HEK293 (cell line): ENCODE measurements at regions not wholly inside any gene's neighbourhood (a gene's known extent, or its start where the extent isn't known, plus 50 kb on each side); places are given as distances from the start of the nearest gene placed in this dataset.

ENCODE experiments used
- CTCF ChIA-PET: fragments of 350-600 bp; formaldehyde crosslinking; extraction: SDS; loops from one replicate; lab custom pipeline; 2021; ENCODE audit warnings: antibody characterized with exemption; lab: Yijun Ruan, JAX
- POLR2A ChIA-PET: fragments of 300-600 bp; formaldehyde crosslinking; extraction: SDS; loops from one replicate; lab custom pipeline; 2020; ENCODE audit warnings: antibody characterized with exemption, inconsistent platforms; lab: Yijun Ruan, JAX
- H3K27ac ChIP-seq: fragments of 200-500 bp; sonication (Bioruptor generic); 2 replicates; pipeline ENCODE4 v1.5.1; 2014; ENCODE audit warnings: low read depth, low read length, control low read depth, inconsistent platforms; ENCODE audit errors: extremely low read depth
- H3K36me3 ChIP-seq, 2 experiments: fragments of 200-500 bp in 1 of 2; sonication (Bioruptor generic) in 1 of 2; 1 replicate in 1 of 2; 2 replicates in 1 of 2; pipeline ENCODE4 v1.5.1; 2014 to 2017; ENCODE audit warnings: inconsistent platforms in 2 of 2, low read length in 2 of 2; ENCODE audit not compliant: control insufficient read depth in 2 of 2, insufficient read depth in 1 of 2
- H3K4me1 ChIP-seq: fragments of 200-500 bp; sonication (Bioruptor generic); 2 replicates; pipeline ENCODE4 v1.5.1; 2014; ENCODE audit warnings: mild to moderate bottlenecking, low read length, inconsistent platforms; ENCODE audit not compliant: control insufficient read depth, insufficient read depth
- H3K4me3 ChIP-seq: 2 replicates; pipeline ENCODE4 v1.5.1; 2011; ENCODE audit warnings: low read depth, mild to moderate bottlenecking, control low read depth, low read length, moderate library complexity
- H3K9me3 ChIP-seq: fragments of 200-500 bp; sonication (Bioruptor generic); 2 replicates; pipeline ENCODE4 v1.5.1; 2014; ENCODE audit warnings: low read depth, low read length, inconsistent platforms; ENCODE audit not compliant: control insufficient read depth, insufficient read depth
- ATF2 ChIP-seq: fragments of 450-650 bp; formaldehyde crosslinking; IDR thresholded peaks from 2 replicates; pipeline ENCODE4 v1.5.1; 2016; ENCODE audit warnings: missing biosample characterization, missing genetic modification characterization, low read depth
- EGR2 ChIP-seq: fragments of 450-650 bp; formaldehyde crosslinking; IDR thresholded peaks from 2 replicates; pipeline ENCODE4 v1.5.1; 2016; ENCODE audit warnings: low read depth, missing biosample characterization, missing genetic modification characterization
- HOXC10 ChIP-seq: sonication (generic); formaldehyde crosslinking; IDR thresholded peaks from 2 replicates; pipeline ENCODE4 v1.8.1; 2023; ENCODE audit warnings: mild to moderate bottlenecking, missing genetic modification reagents
- KLF7 ChIP-seq: fragments of 450-650 bp; formaldehyde crosslinking; IDR thresholded peaks from 2 replicates; pipeline ENCODE4 v1.5.1; 2016; ENCODE audit warnings: missing biosample characterization, missing genetic modification characterization, borderline replicate concordance
- KLF9 ChIP-seq: fragments of 450-650 bp; formaldehyde crosslinking; IDR thresholded peaks from 2 replicates; pipeline ENCODE4 v1.5.1; 2016; ENCODE audit warnings: missing biosample characterization, missing genetic modification characterization, low read depth
- WT1 ChIP-seq: fragments of 450-650 bp; formaldehyde crosslinking; IDR thresholded peaks from 2 replicates; pipeline ENCODE4 v1.5.1; 2016; ENCODE audit warnings: missing biosample characterization, missing genetic modification characterization
- ZBTB10 ChIP-seq: fragments of 450-650 bp; formaldehyde crosslinking; IDR thresholded peaks from 2 replicates; pipeline ENCODE4 v1.5.1; 2016; ENCODE audit warnings: missing biosample characterization, missing genetic modification characterization
- ZBTB11 ChIP-seq: fragments of 450-650 bp; formaldehyde crosslinking; conservative IDR thresholded peaks from 2 replicates; pipeline ENCODE4 v1.5.1; 2016; ENCODE audit warnings: low read depth, missing biosample characterization, missing genetic modification characterization
- ZBTB49 ChIP-seq: fragments of 450-650 bp; formaldehyde crosslinking; IDR thresholded peaks from 2 replicates; pipeline ENCODE4 v1.5.1; 2016; ENCODE audit warnings: missing biosample characterization, missing genetic modification characterization, low read depth
- ZNF18 ChIP-seq: fragments of 450-650 bp; formaldehyde crosslinking; IDR thresholded peaks from 2 replicates; pipeline ENCODE4 v1.5.1; 2016; ENCODE audit warnings: missing biosample characterization, missing genetic modification characterization
- ZNF211 ChIP-seq: fragments of 450-650 bp; formaldehyde crosslinking; IDR thresholded peaks from 2 replicates; pipeline ENCODE4 v1.5.1; 2016; ENCODE audit warnings: low read depth, missing biosample characterization, missing genetic modification characterization
- ZNF214 ChIP-seq: fragments of 450-650 bp; formaldehyde crosslinking; IDR thresholded peaks from 2 replicates; pipeline ENCODE4 v1.5.1; 2017; ENCODE audit warnings: missing biosample characterization, mild to moderate bottlenecking, missing genetic modification characterization, borderline replicate concordance
- ZNF362 ChIP-seq: fragments of 450-650 bp; formaldehyde crosslinking; IDR thresholded peaks from 2 replicates; pipeline ENCODE4 v1.5.1; 2016; ENCODE audit warnings: missing biosample characterization, missing genetic modification characterization
- ZNF626 ChIP-seq: fragments of 450-650 bp; sonication (Bioruptor Pico); formaldehyde crosslinking; IDR thresholded peaks from 2 replicates; pipeline ENCODE4 v1.5.1; 2018; ENCODE audit warnings: missing biosample characterization, missing genetic modification characterization, inconsistent platforms

- CTCF ChIA-PET, result interaction anchor here (0.6 kb wide), 1 partner anchor 239 kb away, joined by 4 read pairs; no protein-coding TSS in a partner anchor
- no peak overlapping the region for H3K27ac ChIP-seq
Observed at GRCh38 chr5:89556215-89556913, 673.4 kb upstream of the MEF2C start.

More at GRCh38 chr5:89556215-89556913, 673.4 kb upstream of the MEF2C start:
- no peaks in the 10 kb centered on the region for H3K36me3 ChIP-seq
- H3K9me3 ChIP-seq, result no peaks in the 10 kb centered on the region
- H3K4me3 ChIP-seq, result no peak overlapping the region
- H3K4me1 ChIP-seq, result no peaks in the 10 kb centered on the region
- TF ChIP-seq HOXC10 (CRISPR knock-in tag) (no peak), WT1 (no peak), ZBTB49 (tag by site-specific recombination) (no peak), ZNF362 (tag by site-specific recombination) (no peak), ZBTB10 (no peak), ZNF211 (tag by site-specific recombination) (no peak), KLF7 (tag by site-specific recombination) (no peak), ZNF18 (tag by site-specific recombination) (no peak), ATF2 (tag by site-specific recombination) (no peak), ZBTB11 (tag by site-specific recombination) (no peak), ZNF626 (tag by site-specific recombination) (no peak), EGR2 (no peak), ZNF214 (tag by site-specific recombination) (no peak), KLF9 (tag by site-specific recombination) (no peak)
- POLR2A ChIA-PET, result no interaction called here
